CD4-positive, alpha-beta T cell (primary cell): ENCODE measurements at regions not wholly inside any gene's neighbourhood (a gene's known extent, or its start where the extent isn't known, plus 50 kb on each side); places are given as distances from the start of the nearest gene placed in this dataset.

Experiments
- ATAC-seq: fragments of 200-7000 bp; cut with Tn5 transposase; one replicate; pipeline ENCODE4 v1.10.0; 2022; ENCODE audit warnings: mild to moderate bottlenecking; ENCODE audit not compliant: poor library complexity
- CTCF ChIA-PET: fragments of 350-600 bp; sonication (Branson Sonifier 250); formaldehyde crosslinking; loops from one replicate; lab custom pipeline; 2021; ENCODE audit warnings: antibody characterized with exemption, inconsistent platforms; lab: Charles Lee
- POLR2A ChIA-PET: fragments of 350-600 bp; sonication (Branson Sonifier 250); formaldehyde crosslinking; loops from one replicate; lab custom pipeline; 2021; ENCODE audit warnings: antibody characterized with exemption, inconsistent platforms; lab: Charles Lee
- DNase-seq, 14 experiments: peaks; one replicate each; pipeline ENCODE4 v3.0.0-alpha.2; 2013 to 2020; ENCODE audit warnings: mixed read lengths in 2 of 14
- H3K27ac ChIP-seq, 2 donors: one replicate each; pipeline versions ENCODE4 v1.5.1 to v1.7.0; 2013; ENCODE audit warnings: low read length in 2 of 2, low read depth in 1 of 2, mild to moderate bottlenecking in 1 of 2
- H3K27me3 ChIP-seq, 2 experiments: 1 replicate in 1 of 2; 2 replicates in 1 of 2; pipeline versions ENCODE4 v1.6.1 to v1.7.0; 2013; ENCODE audit warnings: low read length in 2 of 2, control low read depth in 1 of 2, mild to moderate bottlenecking in 1 of 2, moderate library complexity in 1 of 2; ENCODE audit not compliant: insufficient read depth in 2 of 2, control insufficient read depth in 1 of 2
- H3K36me3 ChIP-seq: one replicate; pipeline ENCODE4 v1.6.1; 2013; ENCODE audit warnings: low read length, control low read depth; ENCODE audit not compliant: insufficient read depth
- H3K4me1 ChIP-seq: one replicate; pipeline ENCODE4 v1.6.1; 2013; ENCODE audit warnings: low read length, control low read depth; ENCODE audit not compliant: insufficient read depth
- H3K4me3 ChIP-seq: one replicate; pipeline ENCODE4 v1.5.1; 2013; ENCODE audit warnings: mild to moderate bottlenecking, low read length, moderate library complexity
- H3K9me3 ChIP-seq, 2 experiments: 1 replicate in 1 of 2; 2 replicates in 1 of 2; pipeline versions ENCODE4 v1.6.1 to v1.7.0; 2013; ENCODE audit warnings: low read length in 2 of 2, mild to moderate bottlenecking in 2 of 2, control low read depth in 1 of 2, moderate library complexity in 1 of 2; ENCODE audit not compliant: control insufficient read depth in 1 of 2, insufficient read depth in 1 of 2
- H3K27ac Mint-ChIP-seq: one replicate; pipeline ENCODE4 v1.8.0; 2020; ENCODE audit warnings: mixed read lengths
- H3K27me3 Mint-ChIP-seq: one replicate; pipeline ENCODE4 v1.8.0; 2021; ENCODE audit warnings: mixed read lengths
- H3K36me3 Mint-ChIP-seq: one replicate; pipeline ENCODE4 v1.8.0; 2021; ENCODE audit warnings: low read depth, mixed read lengths
- H3K4me1 Mint-ChIP-seq: one replicate; pipeline ENCODE4 v1.8.0; 2021; ENCODE audit warnings: low read depth, mixed read lengths
- H3K4me3 Mint-ChIP-seq: one replicate; pipeline ENCODE4 v1.8.0; 2020; ENCODE audit warnings: mild to moderate bottlenecking, mixed read lengths
- H3K9me3 Mint-ChIP-seq: one replicate; pipeline ENCODE4 v1.8.0; 2020; ENCODE audit warnings: mixed read lengths
- intact Hi-C, 2 experiments: fragments of 100-400 bp; cut with DNase I in 1 of 2; cut with micrococcal nuclease in 1 of 2; formaldehyde crosslinking; loops; one replicate each; pipeline versions ENCODE4 v1.15.1 to v1.9.0; 2023 to 2025; cut with DNase I, micrococcal nuclease
- TF ChIP-seq, protein P1 (sequence below): fragments of 200-600 bp; IDR thresholded peaks from one replicate; pipeline ENCODE4 v1.8.0; 2022; ENCODE audit warnings: antibody characterized with exemption, mild to moderate bottlenecking

DNA sequence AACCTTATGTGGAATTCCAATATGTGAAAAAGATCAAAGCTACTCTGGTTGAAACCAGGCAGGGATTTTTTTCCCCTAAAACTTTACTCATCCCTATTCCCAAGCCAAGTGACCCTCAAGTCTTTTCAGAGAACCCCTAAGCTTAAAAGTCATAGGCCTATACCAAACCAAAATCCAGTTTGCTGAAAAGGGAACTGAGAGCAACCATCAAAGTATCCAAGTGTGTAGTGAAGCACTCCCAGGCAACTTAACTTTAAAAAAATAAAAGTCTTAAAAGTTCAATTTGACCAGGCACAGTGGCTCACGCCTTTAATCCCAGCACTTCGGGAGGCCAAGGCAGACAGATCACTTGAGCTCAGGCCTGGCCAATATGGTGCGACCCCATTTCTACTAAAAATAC lies 101.2 kb upstream of the DAAM1 start:
- ChIA-PET POLR2A (no interaction called here), CTCF (no interaction called here)
- DNase-seq (no peak), ATAC-seq (no peak)
- Histone ChIP-seq H3K36me3 (no peaks in the 10 kb centered on the region), H3K9me3 (no peaks in the 10 kb centered on the region), H3K27ac (no peak overlapping the region), H3K27me3 (peaks cover 9 to 15% of the 10 kb centered on the region in 2 experiments), H3K4me3 (no peak overlapping the region), H3K4me1 (no peaks in the 10 kb centered on the region)
- H3K36me3 Mint-ChIP-seq: no peaks in the 10 kb centered on the region
- no peak overlapping the region for H3K4me3 Mint-ChIP-seq
- intact Hi-C loops: no loop called here
- H3K27me3 Mint-ChIP-seq: peaks cover 21% of the 10 kb centered on the region
- no peak overlapping the region for H3K27ac Mint-ChIP-seq
- TF ChIP-seq, protein P1, sequence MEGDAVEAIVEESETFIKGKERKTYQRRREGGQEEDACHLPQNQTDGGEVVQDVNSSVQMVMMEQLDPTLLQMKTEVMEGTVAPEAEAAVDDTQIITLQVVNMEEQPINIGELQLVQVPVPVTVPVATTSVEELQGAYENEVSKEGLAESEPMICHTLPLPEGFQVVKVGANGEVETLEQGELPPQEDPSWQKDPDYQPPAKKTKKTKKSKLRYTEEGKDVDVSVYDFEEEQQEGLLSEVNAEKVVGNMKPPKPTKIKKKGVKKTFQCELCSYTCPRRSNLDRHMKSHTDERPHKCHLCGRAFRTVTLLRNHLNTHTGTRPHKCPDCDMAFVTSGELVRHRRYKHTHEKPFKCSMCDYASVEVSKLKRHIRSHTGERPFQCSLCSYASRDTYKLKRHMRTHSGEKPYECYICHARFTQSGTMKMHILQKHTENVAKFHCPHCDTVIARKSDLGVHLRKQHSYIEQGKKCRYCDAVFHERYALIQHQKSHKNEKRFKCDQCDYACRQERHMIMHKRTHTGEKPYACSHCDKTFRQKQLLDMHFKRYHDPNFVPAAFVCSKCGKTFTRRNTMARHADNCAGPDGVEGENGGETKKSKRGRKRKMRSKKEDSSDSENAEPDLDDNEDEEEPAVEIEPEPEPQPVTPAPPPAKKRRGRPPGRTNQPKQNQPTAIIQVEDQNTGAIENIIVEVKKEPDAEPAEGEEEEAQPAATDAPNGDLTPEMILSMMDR: no peak
- H3K4me1 Mint-ChIP-seq: no peaks in the 10 kb centered on the region
- no peaks in the 10 kb centered on the region for H3K9me3 Mint-ChIP-seq

DNA sequence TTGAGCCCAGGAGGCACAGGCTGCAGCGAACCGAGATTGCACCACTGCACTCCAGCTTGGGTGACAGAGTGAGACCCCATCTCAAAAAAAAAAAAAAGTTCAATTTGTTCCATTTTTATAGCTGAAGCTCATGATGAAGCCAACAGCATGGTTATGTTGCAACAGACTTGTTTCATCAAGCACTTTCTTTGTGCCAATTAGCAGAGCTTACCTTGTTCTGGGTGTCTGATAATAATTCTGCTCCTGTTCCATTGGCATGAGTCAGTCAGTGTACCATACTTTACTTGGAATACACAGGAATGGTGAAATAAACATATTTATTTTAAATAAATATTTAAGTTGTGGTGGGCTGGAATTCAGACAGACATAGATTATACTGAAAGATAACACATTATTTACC lies 100.8 kb upstream of the DAAM1 start:
- intact Hi-C loops: no loop called here
- CTCF ChIA-PET: no interaction called here
- DNase-seq (no peak), ATAC-seq (no peak)
- POLR2A ChIA-PET: no interaction called here
- no peaks in the 10 kb centered on the region for H3K36me3 ChIP-seq
- no peak overlapping the region for H3K4me3 ChIP-seq
- Mint-ChIP-seq H3K27ac (no peak overlapping the region), H3K36me3 (no peaks in the 10 kb centered on the region), H3K4me3 (no peak overlapping the region), H3K27me3 (peaks cover 24% of the 10 kb centered on the region), H3K4me1 (no peaks in the 10 kb centered on the region), H3K9me3 (no peaks in the 10 kb centered on the region)
- no peaks in the 10 kb centered on the region for H3K9me3 ChIP-seq
- peaks cover 10 to 13% of the 10 kb centered on the region in 2 experiments for H3K27me3 ChIP-seq
- TF ChIP-seq, protein P1: no peak
- no peak overlapping the region for H3K27ac ChIP-seq
- no peaks in the 10 kb centered on the region for H3K4me1 ChIP-seq

DNA sequence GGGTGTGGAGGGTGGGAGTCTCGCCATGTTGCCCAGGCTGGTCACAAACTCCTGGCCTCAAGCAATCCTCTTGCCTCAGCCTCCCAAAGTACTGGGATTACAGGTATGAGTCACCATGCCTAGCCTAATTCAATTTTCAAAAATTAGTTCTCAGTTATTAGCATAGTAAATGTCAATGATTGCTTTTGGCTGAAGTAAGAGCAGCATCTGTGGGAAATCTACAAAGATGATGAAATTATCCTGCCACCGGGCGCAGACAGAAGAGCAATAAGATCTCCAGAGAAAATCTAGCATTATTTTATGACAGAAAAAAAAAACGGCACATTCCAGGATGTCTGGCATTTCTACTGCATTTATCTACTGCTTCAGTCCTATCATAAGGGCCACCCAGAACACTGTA lies 97.9 kb upstream of the DAAM1 start:
- no peak overlapping the region for H3K27ac ChIP-seq
- TF ChIP-seq, protein P1: no peak
- H3K27me3 Mint-ChIP-seq: peaks cover 25% of the 10 kb centered on the region
- no peak overlapping the region for H3K4me3 Mint-ChIP-seq
- ChIA-PET CTCF (no interaction called here), POLR2A (no interaction called here)
- no peaks in the 10 kb centered on the region for H3K36me3 Mint-ChIP-seq
- H3K4me1 ChIP-seq: no peaks in the 10 kb centered on the region
- no peaks in the 10 kb centered on the region for H3K9me3 ChIP-seq
- ATAC-seq: no peak
- DNase-seq: no peak
- peaks cover 0 to 11% of the 10 kb centered on the region in 2 experiments for H3K27me3 ChIP-seq
- intact Hi-C loops: no loop called here
- no peaks in the 10 kb centered on the region for H3K4me1 Mint-ChIP-seq
- no peak overlapping the region for H3K4me3 ChIP-seq
- H3K27ac Mint-ChIP-seq: no peak overlapping the region
- H3K9me3 Mint-ChIP-seq: no peaks in the 10 kb centered on the region
- H3K36me3 ChIP-seq: no peaks in the 10 kb centered on the region
